Stimulated activated CD4-positive, alpha-beta T cell treated with anti-CD3 and anti-CD28 coated beads, Interleukin-15, amount 100 ng/mL, for 24 hours (primary cell): ENCODE measurements at regions not wholly inside any gene's neighbourhood (a gene's known extent, or its start where the extent isn't known, plus 50 kb on each side); places are given as distances from the start of the nearest gene placed in this dataset.
"Not testable (repeated sequence)": the region's sequence is repeated elsewhere in the genome, so short reads cannot be mapped to it uniquely, and the experiment has no call there.

Source experiments
- DNase-seq: peaks from one replicate; pipeline ENCODE4 v3.0.0-alpha.2; 2020

DNA sequence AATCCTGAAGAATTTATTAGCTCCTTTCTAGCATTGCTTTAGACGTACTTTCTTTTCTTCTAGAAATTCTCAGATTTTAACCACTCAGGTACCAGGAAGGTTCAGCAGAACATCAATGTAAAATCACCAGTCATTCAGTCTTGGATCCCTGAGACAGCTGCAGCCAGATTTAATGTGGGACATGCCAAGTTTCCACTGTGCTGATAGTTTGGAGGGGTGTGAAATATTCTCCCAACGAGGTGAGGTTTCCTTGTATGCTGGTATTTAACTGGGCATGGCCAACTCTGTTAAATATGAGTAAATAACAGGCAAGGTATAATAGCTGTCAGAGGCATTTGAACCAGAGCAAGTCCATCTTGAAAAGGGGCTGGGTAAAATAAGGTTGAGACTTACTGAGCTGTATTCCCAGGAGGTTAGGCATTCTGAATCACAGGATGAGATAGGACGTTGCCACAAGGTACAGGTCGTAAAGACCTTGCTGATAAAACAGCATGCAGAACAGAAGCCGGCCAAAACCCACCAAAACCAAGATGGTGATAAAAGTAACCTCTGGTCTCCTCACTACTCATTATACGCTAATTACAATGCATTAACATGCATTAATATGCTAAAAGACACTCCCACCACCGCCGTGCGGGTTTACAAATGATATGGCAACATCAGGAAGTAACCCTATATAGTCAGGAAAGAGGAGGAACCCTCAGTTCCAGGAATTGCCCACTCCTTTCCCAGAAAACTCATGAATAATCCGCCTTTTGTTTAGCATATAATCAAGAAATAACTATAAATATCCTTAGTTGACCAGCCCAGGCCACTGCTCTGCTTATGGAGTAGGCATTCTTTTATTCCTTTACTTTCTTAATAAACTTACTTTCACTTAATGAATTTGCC is 75.2 kb upstream of the RASSF8 start:
- DNase-seq, result no peak

DNA sequence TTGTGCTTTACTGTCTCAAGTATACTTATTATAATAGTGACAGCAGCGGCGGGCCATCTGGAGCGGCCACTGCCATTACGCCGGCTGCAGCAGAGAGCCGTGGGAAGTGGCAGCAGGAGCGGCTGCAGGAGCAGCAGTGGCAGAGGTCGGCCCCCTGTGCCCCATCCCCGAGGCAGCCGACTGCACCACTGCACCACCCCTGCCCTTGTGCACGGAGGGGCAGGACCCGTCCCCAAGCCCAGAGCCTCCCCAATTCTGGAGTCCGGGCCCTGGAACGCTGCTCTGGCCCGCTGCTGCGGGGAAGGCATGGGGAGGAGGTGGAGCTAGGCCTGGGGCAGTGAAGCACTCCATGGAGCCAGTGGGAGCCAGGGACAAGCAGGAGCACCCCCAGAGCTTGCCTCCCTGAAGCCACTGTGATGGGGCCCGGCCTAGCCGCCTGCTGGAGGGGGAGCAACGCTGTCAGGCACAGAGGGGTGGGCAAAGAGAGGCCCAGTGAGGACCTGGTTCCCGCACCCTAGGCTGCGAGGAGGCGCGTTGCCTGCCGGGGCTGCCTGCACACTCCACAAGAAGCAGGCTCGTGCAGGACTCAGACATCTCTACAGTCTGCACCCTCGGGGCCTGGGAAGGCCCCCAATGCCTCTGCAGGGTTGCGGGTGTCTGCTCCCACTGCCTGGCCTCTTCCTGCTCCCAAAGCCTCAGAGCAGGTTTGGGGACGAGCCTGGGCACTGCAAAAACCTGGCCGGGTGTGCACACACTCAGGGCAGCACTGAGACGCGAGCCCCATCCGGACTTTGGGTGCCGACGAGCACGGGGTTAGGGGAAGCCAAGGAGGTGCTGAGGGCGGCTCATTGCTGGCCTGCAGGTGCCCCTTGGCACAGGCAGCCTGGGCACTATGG is 74.2 kb upstream of the RASSF8 start:
- DNase-seq, result no peak

DNA sequence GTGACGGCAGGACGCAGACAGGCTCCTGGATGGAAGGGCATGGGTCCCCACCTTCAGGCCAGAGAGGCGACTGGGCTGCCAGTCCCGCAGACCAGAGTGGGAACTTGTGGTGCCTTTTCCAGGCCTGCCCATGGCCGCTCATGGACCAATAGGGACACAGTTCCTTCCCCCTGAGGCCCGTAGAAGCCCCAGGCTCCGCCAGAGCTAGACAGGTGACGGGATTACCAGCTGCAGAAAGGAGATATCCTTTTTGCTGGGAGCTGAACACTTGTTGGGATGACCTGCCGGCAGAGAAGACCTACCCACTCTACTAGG is 73.6 kb upstream of the RASSF8 start:
- no peak for DNase-seq

- DNase-seq, result no peak
Observed at GRCh38 chr12:25886396-25886795, 72.1 kb upstream of the RASSF8 start.

DNA sequence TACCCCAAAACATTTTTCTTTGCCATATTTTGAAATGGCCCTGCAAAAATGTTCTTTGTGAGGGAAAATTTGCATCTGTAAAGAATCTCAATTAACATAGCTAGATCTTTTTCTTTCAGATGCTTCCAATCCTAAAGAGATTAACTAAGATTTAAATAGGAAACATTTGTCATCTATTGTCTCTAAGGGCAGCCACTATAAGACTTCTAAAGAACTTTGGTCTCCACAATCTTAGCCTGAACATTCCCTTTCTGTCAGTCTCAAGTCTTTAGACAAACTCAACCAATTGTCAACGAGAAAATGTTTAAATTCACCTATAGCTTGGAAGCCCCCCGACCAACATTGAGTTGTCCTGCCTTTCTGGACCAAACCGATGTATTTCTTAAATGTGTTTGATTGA is 71.1 kb upstream of the RASSF8 start:
- no peak for DNase-seq

GRCh38 chr12:25889185-25889584 is 69.3 kb upstream of the RASSF8 start:
- no peak for DNase-seq

DNA sequence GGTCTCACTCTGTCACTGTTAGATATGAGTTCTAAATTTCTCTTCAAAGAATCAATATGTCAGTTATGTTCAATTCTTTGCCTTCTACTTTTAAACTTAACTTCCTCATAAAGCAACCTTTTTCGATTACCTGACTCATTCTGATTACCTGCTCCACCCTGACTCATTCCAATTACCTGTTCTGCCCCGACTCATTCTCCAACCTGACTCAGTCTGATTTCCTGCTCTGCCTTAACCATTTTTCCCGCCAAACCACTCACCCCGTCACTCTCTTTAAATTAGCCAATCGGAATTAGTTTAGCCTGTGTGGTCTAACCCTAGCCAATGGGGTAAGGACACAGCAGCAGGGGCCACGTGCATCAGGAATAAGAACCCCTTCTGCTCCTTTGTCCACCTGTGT is 67.4 kb upstream of the RASSF8 start:
- not testable (repeated sequence) for DNase-seq

GRCh38 chr12:25894759-25895158 is 63.7 kb upstream of the RASSF8 start:
- no peak for DNase-seq

DNA sequence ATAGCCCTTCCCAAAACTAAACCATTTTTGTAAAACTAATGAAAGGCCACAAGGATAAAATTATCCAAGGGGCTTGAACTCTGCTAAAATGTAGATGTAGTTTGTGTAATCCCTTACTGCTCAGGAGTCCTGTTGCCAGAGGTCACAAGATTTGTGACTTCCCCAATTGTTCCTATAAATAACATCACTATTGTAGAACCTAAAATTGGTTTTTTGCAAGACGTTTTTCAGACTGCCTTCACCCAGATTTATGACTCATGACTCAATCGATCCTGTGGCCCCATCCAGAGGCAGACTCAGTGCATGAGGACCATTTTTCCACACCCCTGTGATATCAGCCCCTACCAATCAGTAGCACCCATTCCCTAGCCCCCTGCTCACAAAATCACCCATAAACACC is 61.5 kb upstream of the RASSF8 start:
- DNase-seq, result no peak

DNA sequence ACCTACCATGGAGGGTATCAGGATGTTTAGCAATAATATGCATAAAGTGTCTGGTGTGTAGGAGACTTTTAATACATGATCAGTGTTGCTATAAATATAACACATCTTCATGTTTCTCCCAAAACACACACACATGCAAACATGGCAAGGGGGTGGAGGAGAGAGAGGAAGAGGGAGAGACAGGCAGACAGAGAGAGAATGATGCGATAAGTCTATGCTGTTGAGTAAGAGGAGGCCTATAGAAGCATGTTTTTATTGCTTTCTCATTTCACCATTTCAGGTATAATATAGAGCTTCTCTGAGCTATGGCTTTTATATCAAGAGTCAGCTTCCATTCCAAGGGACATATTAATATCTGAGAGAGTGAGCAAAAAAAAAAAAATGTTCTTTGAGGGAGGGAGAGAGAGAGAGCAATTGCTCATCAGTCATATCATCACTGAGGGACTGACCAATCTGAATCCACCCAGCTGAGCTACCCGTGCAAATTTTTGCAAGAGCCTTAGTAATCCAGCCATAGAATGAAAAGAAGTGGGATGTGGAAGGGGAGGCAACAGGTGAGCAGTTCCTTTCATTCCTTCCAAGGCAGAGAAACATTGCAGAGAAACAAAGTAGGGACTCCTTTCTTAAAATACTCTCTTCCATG is 54.8 kb upstream of the RASSF8 start:
- DNase-seq, result no peak

DNA sequence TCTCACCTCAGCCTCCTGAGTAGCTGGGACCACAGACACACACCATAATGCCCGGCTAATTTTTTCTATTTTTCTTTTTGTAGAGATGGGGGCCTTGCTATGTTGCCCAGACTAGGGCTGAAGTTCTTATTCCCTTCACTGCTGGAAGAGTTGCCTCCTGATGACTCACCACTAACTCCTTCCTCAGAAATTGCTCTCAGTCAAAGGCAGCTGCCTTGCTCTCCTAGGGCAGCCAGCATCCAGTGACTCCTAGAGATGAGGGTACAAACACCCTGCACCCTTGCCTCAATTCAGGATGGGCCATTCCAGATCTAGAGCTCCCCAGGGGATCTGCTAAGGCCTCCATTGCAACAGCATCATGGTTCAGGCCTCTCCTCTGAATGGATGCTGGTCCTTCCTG is 54.0 kb upstream of the RASSF8 start:
- no peak for DNase-seq

DNA sequence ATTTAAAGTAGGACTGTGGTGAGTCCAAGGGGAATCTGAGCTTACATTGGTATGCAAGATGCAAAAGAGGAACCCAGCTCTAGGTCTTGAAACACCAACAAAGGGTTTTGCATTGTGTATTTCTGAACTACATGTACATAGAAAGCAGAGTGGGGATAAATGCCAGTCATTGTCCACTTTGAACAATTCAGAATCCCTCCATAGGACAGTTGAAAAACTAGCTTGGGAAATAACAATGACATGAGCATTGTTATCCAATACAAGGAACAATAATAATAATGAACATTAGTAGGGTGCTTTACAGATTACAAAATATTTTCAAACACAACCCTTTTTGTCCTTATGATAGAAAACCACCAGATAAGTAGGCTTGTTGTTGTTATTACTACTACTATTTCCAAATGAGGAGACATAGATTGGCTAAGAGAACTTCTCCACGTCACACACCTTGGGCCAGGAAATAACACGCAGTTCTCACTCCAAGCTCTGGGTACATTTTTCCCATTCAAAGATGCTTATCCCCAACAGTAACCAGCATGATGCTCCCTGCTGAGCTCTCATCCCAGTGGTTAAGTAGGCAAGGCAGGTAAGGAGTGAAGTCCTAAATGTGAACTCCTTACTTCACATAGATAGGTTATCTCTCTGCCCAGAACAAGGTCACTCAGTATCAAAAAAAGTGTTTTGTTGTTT is 51.7 kb upstream of the RASSF8 start:
- no peak for DNase-seq
